ENCODE measurements at regions not wholly inside any gene's neighbourhood (a gene's known extent, or its start where the extent isn't known, plus 50 kb on each side); places are given as distances from the start of the nearest gene placed in this dataset.

- DNase-seq (ENCODE audit: low read depth), result peak; percentile 86
These were observed 612.2 kb downstream of the ZIC1 start for GRCh38 chr3:148021381-148021780.

DNA sequence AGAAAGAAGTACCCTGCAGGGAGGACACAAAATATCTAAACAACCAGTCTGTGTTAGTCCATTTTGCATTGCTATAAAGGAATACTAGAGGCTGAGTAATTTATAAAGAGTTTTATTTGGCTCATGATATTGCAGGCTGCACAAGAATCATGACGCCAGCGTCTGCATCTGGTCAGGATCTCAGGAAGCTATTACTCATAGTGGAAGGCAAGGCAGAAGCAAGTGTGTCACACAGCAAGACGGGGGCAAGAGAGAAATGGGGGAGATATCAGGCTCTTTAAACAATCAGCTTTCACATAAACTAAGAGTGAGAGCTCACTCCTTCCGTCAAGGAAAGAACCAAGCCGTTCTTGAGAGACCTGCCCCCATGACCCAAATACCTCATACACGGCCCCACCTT lies 614.8 kb downstream of the ZIC1 start:
- DNase-seq (ENCODE audit: low read depth), result peak; percentile 92

DNA sequence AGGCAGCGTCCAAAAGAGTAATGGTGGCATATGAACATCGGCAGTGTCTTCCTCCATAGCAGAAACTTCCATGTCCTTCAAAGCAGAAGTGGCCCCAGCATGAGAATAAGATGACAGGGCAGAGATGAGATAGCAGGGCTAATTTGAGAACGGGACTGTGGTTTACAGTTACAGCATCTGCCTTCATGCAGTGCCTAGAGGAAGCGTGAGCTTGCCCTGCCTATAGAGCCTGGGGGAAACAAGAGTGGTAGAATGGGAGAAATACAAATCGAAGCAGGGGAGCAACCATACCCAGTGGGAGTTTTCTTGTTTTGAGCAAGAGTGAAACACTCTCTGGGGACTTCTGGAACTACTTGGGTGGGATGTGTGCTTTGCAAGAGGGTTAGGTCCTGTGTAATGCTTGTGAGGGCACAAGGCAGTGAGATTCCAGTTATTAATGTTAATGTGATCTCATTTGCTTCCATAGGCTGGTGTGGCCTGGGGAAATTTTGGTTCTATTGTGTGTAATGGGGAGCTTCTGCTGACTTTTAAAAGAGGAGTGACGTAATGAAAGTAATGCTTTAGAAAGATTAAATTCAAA lies 616.9 kb downstream of the ZIC1 start:
- no peak for DNase-seq (ENCODE audit: low read depth)

GRCh38 chr3:148030975-148031374 lies 621.8 kb downstream of the ZIC1 start:
- DNase-seq (ENCODE audit: low read depth), result no peak

DNA sequence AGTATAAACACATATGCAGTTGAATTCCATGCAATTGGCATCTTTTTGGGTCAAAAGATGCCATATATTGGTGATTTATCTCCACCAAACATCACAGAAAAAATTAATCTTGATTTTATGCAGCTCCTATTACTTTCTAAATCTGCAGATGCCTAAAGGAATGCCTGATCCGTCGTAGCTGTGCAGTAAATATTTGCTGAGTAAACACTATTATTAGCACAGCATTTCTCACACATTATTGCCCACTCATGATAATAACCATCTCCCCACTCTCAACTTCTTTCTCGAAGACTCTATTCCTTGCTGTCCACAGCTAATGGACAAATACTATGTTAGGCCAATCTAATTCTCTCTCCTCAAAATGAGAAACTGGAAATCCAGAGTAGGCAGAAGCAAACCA lies 625.2 kb downstream of the ZIC1 start:
- DNase-seq (ENCODE audit: low read depth), result no peak

DNA sequence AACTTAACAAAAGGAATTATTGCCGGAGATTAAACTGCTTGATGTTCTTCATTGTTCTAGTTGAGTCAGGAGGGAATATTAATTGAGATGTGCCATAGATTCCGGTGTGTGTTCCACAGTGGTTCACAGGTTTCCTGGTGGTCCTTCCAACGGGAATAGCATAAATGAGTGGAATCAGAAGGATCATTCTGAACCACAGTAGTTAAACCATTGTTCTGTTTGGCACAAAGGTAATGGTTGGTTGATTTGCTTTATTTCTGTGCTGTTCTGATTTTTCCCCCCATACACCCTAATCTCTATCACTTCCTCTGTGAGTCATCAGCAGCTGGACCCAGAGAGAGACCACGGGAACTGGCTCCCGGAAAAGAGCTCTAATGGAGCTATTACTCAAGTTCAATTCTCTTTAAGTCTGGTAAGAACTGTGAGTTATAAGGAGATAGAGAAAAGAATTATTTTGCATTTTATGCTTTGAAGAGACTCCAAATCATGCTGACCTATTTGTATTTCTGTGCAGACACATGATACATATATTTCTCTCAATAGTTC lies 627.2 kb downstream of the ZIC1 start:
- peak; percentile 74 for DNase-seq (ENCODE audit: low read depth)

DNA sequence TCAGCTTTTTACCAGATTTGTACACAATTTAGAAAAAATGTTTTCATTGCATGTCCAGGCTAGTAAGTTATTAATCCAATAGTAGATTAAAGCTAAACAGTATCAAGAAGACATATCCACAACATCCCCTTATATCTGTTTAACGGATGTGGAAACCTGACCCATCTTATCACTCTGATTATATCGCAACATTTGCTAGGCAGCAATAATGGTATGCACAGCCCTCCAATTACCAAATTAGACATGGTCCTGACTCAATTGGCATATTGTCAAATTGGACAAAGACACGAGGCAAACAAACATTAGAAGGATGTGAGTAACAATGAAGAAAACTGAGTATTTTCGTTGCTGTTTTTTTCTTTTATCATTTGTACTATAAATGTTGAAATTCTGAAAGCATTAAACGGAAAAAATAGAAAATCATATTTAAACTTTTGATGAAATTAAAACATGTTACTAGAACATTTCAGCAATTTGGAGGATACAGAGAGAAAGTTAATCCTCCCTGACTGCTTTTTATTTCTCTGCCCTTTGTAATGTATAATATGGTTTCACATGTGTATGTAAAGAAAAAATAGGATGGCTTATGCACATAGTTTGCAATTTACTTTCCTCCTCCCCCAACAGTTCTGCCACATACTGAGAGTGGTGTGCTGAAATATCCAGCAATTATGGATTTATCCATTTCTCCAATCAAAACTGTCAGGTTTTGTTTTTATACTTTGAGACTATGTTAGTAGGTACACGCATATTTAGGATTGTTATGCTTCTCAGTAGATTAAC lies 633.7 kb downstream of the ZIC1 start:
- peak; percentile 91 for DNase-seq (ENCODE audit: low read depth)

GRCh38 chr3:148044151-148044550 lies 635.0 kb downstream of the ZIC1 start:
- DNase-seq (ENCODE audit: low read depth), result no peak

DNA sequence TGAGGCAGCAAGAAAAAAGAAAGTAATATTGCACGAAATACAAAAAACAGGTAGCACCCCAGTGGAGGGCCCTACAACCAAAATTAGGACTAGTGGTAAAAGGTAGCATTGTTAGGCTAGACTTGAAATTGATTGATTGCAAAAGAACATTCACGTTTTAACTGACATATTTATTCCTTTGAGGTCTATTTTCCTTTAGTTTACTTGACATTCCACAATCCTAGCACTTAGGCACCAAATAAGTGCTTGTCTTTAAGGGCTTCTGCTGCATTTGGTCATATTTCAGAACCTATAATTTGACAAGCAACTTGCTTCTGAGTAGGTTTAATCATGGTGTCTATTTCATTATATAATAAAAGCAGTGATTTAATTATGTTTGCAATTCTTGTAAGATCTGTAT lies 642.7 kb upstream of the AGTR1 start:
- no peak for DNase-seq (ENCODE audit: low read depth)

GRCh38 chr3:148062590-148062989 lies 635.1 kb upstream of the AGTR1 start:
- no peak for DNase-seq (ENCODE audit: low read depth)

DNA sequence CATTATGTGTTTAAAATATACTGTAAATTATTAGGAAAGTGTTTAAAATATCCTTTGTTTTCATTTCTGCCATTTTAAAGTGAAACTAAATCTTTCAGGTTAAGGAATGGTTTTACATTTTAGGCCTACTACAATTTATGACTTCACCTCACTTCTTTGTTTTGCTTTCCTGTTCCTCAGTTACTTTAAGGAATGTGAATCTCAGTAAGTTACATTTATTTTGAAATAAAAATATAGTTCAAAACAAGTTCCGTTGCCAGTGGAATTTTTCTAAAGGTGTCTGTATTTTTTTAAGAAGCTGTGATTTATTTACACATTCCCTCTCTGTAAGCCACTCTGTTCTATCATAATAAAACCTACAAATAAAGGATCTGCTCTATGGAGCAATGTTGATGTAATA lies 630.9 kb upstream of the AGTR1 start:
- no peak for DNase-seq (ENCODE audit: low read depth)

- no peak for DNase-seq (ENCODE audit: low read depth)
These were observed 629.2 kb upstream of the AGTR1 start for GRCh38 chr3:148068466-148068865.

GRCh38 chr3:148070041-148070440 lies 627.7 kb upstream of the AGTR1 start:
- DNase-seq (ENCODE audit: low read depth), result no peak

- no peak for DNase-seq (ENCODE audit: low read depth)
These were observed 623.8 kb upstream of the AGTR1 start for GRCh38 chr3:148073721-148074456.

DNA sequence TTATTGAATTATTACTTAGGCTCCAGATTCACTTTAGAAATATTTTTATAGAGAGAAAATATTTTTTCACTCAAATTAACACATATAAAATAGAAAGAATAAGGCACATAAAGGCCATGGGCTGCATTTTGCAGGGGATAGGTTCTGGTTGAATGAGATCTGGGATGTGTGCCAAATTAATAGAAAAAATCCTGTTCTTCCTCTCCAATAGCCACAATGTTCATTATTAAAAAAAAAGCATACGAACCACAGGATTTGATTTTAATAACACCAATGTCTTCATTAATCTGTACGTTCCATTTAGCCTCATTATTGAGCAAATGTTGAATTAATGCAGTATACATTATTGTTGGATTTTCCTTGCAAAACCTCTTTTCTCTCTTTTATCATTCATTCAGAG lies 622.8 kb upstream of the AGTR1 start:
- no peak for DNase-seq (ENCODE audit: low read depth)

GRCh38 chr3:148075771-148076716 lies 621.7 kb upstream of the AGTR1 start:
- DNase-seq (ENCODE audit: low read depth), result peak; percentile 67

DNA sequence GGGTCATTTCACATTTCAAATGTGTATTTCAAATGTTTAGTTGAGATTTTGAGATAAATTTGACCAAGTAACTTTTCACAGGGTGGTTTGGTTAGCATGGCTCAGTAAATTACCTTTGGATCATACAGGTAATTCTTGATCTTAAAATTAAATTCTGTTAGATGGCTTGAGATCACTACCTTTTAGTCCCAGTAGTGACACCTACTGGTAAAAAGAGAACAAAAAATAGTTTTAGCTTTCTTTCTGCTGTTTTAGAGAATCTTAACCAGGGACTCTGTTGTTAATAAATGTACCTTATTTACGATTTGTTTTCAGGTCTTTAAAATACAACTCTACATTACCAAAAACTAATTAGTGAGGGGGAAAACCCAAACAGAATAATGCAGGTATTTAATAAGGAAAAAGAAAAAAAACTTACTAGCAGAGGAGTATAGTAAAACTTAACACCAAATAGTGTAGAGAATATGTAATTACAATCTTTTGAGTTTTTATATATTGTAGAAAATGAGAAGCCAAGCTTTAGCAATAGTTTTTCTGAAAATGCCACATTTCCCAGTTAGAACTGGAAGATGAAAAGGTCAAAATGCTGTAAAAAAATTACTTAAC lies 620.3 kb upstream of the AGTR1 start:
- DNase-seq (ENCODE audit: low read depth), result peak; percentile 54

DNA sequence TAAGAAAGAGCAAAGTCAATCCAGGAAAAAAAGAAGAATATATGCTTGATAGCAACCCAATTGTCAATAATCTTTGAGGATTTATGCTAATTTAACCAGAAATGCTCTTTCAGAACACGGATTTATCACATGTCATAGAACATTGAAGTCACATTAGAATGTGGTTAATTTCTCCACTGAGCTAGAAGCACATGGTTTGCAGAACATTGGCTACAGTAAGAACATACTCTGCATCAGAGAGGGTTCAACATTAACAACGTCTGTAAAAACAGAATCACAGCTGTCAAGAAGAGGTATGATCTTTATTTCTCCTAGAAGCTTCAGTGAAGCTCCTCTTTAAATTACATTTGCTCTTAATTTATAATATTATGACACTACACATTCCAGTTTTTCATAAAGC lies 619.7 kb upstream of the AGTR1 start:
- no peak for DNase-seq (ENCODE audit: low read depth)

- no peak for DNase-seq (ENCODE audit: low read depth)
These were observed 619.0 kb upstream of the AGTR1 start for GRCh38 chr3:148078658-148079057.

GRCh38 chr3:148079370-148079769 lies 618.3 kb upstream of the AGTR1 start:
- peak; percentile 59 for DNase-seq (ENCODE audit: low read depth)

- DNase-seq (ENCODE audit: low read depth), result no peak
These were observed 615.8 kb upstream of the AGTR1 start for GRCh38 chr3:148081926-148082325.
